ENCODE measurements at regions not wholly inside any gene's neighbourhood (a gene's known extent, or its start where the extent isn't known, plus 50 kb on each side); places are given as distances from the start of the nearest gene placed in this dataset.

GRCh38 chr7:41000042-41000441 is 702.8 kb downstream of the INHBA start:
- TF ChIP-seq CTCF (IDR thresholded peaks at IDR 0.05; ENCODE audit: low read depth, low read length) (no peak), EZH2phosphoT487 (IDR thresholded peaks at IDR 0.05; ENCODE audit: low read depth) (no peak)

All from OCI-LY3 (cell line).